ENCODE measurements at regions not wholly inside any gene's neighbourhood (a gene's known extent, or its start where the extent isn't known, plus 50 kb on each side); places are given as distances from the start of the nearest gene placed in this dataset.

GRCh38 chr6:49145280-49145679, 317.8 kb downstream of the MMUT start:
- TF ChIP-seq, protein P1, sequence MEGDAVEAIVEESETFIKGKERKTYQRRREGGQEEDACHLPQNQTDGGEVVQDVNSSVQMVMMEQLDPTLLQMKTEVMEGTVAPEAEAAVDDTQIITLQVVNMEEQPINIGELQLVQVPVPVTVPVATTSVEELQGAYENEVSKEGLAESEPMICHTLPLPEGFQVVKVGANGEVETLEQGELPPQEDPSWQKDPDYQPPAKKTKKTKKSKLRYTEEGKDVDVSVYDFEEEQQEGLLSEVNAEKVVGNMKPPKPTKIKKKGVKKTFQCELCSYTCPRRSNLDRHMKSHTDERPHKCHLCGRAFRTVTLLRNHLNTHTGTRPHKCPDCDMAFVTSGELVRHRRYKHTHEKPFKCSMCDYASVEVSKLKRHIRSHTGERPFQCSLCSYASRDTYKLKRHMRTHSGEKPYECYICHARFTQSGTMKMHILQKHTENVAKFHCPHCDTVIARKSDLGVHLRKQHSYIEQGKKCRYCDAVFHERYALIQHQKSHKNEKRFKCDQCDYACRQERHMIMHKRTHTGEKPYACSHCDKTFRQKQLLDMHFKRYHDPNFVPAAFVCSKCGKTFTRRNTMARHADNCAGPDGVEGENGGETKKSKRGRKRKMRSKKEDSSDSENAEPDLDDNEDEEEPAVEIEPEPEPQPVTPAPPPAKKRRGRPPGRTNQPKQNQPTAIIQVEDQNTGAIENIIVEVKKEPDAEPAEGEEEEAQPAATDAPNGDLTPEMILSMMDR (IDR thresholded peaks at IDR 0.05; ENCODE audit: insufficient read depth, low read length): no peak
- no peak for TF ChIP-seq POLR2AphosphoS5 (IDR thresholded peaks at IDR 0.05; ENCODE audit: low read depth)
- TF ChIP-seq, protein P2, sequence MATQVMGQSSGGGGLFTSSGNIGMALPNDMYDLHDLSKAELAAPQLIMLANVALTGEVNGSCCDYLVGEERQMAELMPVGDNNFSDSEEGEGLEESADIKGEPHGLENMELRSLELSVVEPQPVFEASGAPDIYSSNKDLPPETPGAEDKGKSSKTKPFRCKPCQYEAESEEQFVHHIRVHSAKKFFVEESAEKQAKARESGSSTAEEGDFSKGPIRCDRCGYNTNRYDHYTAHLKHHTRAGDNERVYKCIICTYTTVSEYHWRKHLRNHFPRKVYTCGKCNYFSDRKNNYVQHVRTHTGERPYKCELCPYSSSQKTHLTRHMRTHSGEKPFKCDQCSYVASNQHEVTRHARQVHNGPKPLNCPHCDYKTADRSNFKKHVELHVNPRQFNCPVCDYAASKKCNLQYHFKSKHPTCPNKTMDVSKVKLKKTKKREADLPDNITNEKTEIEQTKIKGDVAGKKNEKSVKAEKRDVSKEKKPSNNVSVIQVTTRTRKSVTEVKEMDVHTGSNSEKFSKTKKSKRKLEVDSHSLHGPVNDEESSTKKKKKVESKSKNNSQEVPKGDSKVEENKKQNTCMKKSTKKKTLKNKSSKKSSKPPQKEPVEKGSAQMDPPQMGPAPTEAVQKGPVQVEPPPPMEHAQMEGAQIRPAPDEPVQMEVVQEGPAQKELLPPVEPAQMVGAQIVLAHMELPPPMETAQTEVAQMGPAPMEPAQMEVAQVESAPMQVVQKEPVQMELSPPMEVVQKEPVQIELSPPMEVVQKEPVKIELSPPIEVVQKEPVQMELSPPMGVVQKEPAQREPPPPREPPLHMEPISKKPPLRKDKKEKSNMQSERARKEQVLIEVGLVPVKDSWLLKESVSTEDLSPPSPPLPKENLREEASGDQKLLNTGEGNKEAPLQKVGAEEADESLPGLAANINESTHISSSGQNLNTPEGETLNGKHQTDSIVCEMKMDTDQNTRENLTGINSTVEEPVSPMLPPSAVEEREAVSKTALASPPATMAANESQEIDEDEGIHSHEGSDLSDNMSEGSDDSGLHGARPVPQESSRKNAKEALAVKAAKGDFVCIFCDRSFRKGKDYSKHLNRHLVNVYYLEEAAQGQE (IDR thresholded peaks at IDR 0.05; ENCODE audit: insufficient replicate concordance, low read depth): no peak
- no peak for TF ChIP-seq GABPA (IDR thresholded peaks at IDR 0.05; ENCODE audit: low read depth)
- no peak for TF ChIP-seq SPI1 (IDR thresholded peaks at IDR 0.05; ENCODE audit: borderline replicate concordance, low read depth)
